Spleen (tissue), 11 donors: ENCODE measurements at regions not wholly inside any gene's neighbourhood (a gene's known extent, or its start where the extent isn't known, plus 50 kb on each side); places are given as distances from the start of the nearest gene placed in this dataset.
A peak's percentile ranks its signal among the peaks of the same experiment; 100 is the strongest.

Experiments used
- DNase-seq: peaks from one replicate; pipeline ENCODE4 v3.0.0-alpha.2; 2020
- H3K27ac ChIP-seq, 8 donors: fragments of 200-600 bp; sonication (generic) in 7 of 8; 1 replicate in 4 of 8; 2 replicates in 4 of 8; pipeline versions ENCODE4 v1.5.0 to v1.8.0; 2016 to 2021; ENCODE audit warnings: inconsistent platforms in 4 of 8, mild to moderate bottlenecking in 4 of 8, moderate library complexity in 1 of 8
- H3K27me3 ChIP-seq, 7 donors: fragments of 200-600 bp; sonication (generic) in 6 of 7; replicated peaks in 1 of 7; 1 replicate in 4 of 7; 2 replicates in 3 of 7; pipeline versions ENCODE4 v1.5.0 to v1.8.0; 2016 to 2021; ENCODE audit warnings: inconsistent platforms in 3 of 7, mild to moderate bottlenecking in 1 of 7
- H3K36me3 ChIP-seq, 6 donors: fragments of 200-600 bp; sonication (generic) in 5 of 6; 1 replicate in 4 of 6; 2 replicates in 2 of 6; pipeline versions ENCODE4 v1.5.0 to v1.8.0; 2016 to 2021; ENCODE audit warnings: inconsistent platforms in 2 of 6
- H3K4me1 ChIP-seq, 6 donors: fragments of 200-600 bp; sonication (generic) in 5 of 6; 1 replicate in 3 of 6; 2 replicates in 3 of 6; pipeline versions ENCODE4 v1.5.0 to v1.8.0; 2016 to 2021; ENCODE audit warnings: inconsistent platforms in 3 of 6
- H3K4me3 ChIP-seq, 8 donors: fragments of 200-600 bp; sonication (generic) in 7 of 8; 1 replicate in 4 of 8; 2 replicates in 4 of 8; pipeline versions ENCODE4 v1.5.0 to v1.8.0; 2016 to 2021; ENCODE audit warnings: inconsistent platforms in 4 of 8, mild to moderate bottlenecking in 4 of 8, moderate library complexity in 2 of 8
- H3K9me3 ChIP-seq, 8 donors: fragments of 200-600 bp; sonication (generic) in 7 of 8; 1 replicate in 4 of 8; 2 replicates in 4 of 8; pipeline versions ENCODE4 v1.5.0 to v1.8.0; 2016 to 2021; ENCODE audit warnings: inconsistent platforms in 4 of 8
- POLR2A ChIP-seq, 3 donors: fragments of 450-650 bp; IDR thresholded peaks; one replicate each; pipeline ENCODE4 v1.5.1; 2017; ENCODE audit warnings: antibody characterized with exemption in 3 of 3, mild to moderate bottlenecking in 1 of 3
- POLR2AphosphoS5 ChIP-seq, 3 donors: sonication (generic); formaldehyde crosslinking; IDR thresholded peaks; one replicate each; pipeline ENCODE4 v1.5.1; 2017; ENCODE audit warnings: antibody characterized with exemption in 3 of 3
- WGBS, 5 donors: extraction: QIAGEN DNeasy Blood & Tissue Kit in 3 of 5; methylation state at CpG; one replicate each; pipeline versions ENCODE4 v1.1.5 to v1.1.7; 2013 to 2018; 5-methylcytosine and 5-hydroxymethylcytosine counted together
- intact Hi-C: fragments of 100-400 bp; cut with DNase I; formaldehyde crosslinking; loops from one replicate; pipeline ENCODE4 v1.15.0; 2023; ENCODE audit warnings: low total_unique reads
- TF ChIP-seq, protein P1 (sequence below), 11 experiments: fragments of 200-600 bp in 7 of 11; fragments of 450-650 bp in 4 of 11; sonication (generic) in 4 of 11; IDR thresholded peaks in 8 of 11; conservative IDR thresholded peaks in 3 of 11; 1 replicate in 7 of 11; 2 replicates in 4 of 11; pipeline versions ENCODE4 v1.4.0 to v1.8.0; 2016 to 2021; ENCODE audit warnings: antibody characterized with exemption in 11 of 11, inconsistent platforms in 4 of 11, mild to moderate bottlenecking in 1 of 11
- donor health status: healthy with polysubstance abuse.
- donor health status: DM: no; HTN: no; CAD: no; lungs with moderate emphysema.
- donor health status: DM: no; HTN: no; CAD: no.
- donor health status: Bipolar disorder and iron deficiency.
- donor health status: healthy.
- donor health status: DM: no; HTN: no; CAD: no.
- donor health status: DM: yes; HTN: yes; CAD: no.

DNA sequence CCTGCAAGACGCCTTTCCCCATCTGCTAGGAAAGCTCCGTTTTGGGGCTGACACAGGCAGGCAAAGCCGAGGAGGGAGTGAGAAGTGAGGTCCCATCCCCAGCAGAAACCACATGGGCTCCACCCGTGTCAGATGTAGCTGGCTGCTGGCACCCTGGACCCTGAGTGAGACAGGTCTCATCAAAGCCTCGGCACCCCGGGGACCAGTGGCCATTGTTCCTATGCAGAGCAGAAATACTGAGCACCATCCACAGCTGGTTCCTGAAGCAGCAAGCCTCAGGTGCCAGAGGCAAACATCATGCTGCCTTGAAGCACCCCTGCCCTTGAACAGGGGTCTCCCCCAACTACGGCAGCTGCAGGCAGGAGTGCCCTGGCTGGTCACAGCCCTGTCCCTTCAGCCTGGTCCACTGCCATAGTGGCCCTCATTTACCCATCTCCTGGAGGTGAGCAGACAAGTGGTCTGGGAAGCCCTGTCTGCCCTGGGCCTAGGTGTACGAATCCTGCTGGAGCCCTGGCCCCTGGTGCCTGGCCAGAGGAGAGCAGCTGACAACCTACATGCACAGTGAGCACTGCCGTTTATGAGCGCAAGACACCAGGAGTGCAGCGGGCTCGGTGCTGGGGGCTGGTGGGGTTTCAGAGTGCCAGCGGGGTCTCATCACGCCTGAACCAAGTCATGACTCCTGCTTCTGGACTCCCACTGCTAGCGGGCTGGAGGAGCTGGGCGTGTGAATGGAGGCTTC, 289.8 kb upstream of the RTL1 start:
- intact Hi-C loops, result no loop called here
- Histone ChIP-seq H3K27me3 (peaks cover 0 to 10% (median 0%) of the 10 kb centered on the region in 7 donors), H3K36me3 (no peaks in the 10 kb centered on the region), H3K27ac (no peak overlapping the region), H3K4me1 (no peaks in the 10 kb centered on the region), H3K9me3 (no peaks in the 10 kb centered on the region), H3K4me3 (no peak overlapping the region)
- peak; percentile 65 for DNase-seq
- TF ChIP-seq, protein P1, sequence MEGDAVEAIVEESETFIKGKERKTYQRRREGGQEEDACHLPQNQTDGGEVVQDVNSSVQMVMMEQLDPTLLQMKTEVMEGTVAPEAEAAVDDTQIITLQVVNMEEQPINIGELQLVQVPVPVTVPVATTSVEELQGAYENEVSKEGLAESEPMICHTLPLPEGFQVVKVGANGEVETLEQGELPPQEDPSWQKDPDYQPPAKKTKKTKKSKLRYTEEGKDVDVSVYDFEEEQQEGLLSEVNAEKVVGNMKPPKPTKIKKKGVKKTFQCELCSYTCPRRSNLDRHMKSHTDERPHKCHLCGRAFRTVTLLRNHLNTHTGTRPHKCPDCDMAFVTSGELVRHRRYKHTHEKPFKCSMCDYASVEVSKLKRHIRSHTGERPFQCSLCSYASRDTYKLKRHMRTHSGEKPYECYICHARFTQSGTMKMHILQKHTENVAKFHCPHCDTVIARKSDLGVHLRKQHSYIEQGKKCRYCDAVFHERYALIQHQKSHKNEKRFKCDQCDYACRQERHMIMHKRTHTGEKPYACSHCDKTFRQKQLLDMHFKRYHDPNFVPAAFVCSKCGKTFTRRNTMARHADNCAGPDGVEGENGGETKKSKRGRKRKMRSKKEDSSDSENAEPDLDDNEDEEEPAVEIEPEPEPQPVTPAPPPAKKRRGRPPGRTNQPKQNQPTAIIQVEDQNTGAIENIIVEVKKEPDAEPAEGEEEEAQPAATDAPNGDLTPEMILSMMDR (IDR thresholded peaks at IDR 0.05 in 8 of 11, conservative IDR thresholded peaks at IDR 0.05 in 3 of 11), result no peak
- TF ChIP-seq POLR2AphosphoS5 (IDR thresholded peaks at IDR 0.05), result no peak
- no peak for TF ChIP-seq POLR2A (IDR thresholded peaks at IDR 0.05)
- WGBS, 5 donors, result 88 to 91% (median 91%) methylated on average over 10 to 16 of the region's 16 CpGs

DNA sequence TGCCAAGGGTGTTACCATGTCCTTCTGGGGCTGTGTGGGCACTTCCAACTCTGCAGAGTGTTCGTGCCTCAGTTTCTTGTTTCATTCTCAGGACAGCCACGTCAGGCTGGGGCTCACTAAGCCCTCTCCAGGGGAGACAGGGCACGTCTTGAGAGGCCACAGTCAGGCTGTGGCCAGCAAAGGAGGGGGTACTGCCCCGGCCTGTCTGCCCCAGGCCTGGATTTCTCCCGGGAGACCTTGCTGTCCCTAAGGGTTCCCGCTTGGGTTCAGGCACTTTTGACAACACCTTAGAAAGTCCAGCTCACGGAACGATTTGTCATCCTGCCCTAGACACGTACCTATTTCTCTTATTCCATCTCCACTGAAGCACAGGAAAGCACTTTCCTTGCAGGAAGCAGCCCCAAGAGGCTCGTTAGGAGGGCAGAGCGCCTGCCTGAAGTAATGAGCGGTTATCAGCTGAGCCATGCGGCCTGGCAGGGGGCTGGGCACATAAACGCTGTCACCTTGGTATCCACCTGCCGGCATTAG, 290.4 kb upstream of the RTL1 start:
- whole genome bisulfite sequencing, 5 donors, result 60 to 74% (median 73%) methylated on average over 11 to 15 of the region's 15 CpGs
- Histone ChIP-seq H3K9me3 (no peaks in the 10 kb centered on the region), H3K36me3 (no peaks in the 10 kb centered on the region), H3K4me3 (no peak overlapping the region), H3K4me1 (no peaks in the 10 kb centered on the region), H3K27ac (no peak overlapping the region), H3K27me3 (peaks cover 0 to 10% (median 0%) of the 10 kb centered on the region in 7 donors)
- intact Hi-C loops, result no loop called here
- peak; percentile 32 for DNase-seq
- no peak for TF ChIP-seq POLR2A (IDR thresholded peaks at IDR 0.05)
- no peak for TF ChIP-seq POLR2AphosphoS5 (IDR thresholded peaks at IDR 0.05)
- TF ChIP-seq, protein P1 (IDR thresholded peaks at IDR 0.05 in 8 of 11, conservative IDR thresholded peaks at IDR 0.05 in 3 of 11), result no peak

DNA sequence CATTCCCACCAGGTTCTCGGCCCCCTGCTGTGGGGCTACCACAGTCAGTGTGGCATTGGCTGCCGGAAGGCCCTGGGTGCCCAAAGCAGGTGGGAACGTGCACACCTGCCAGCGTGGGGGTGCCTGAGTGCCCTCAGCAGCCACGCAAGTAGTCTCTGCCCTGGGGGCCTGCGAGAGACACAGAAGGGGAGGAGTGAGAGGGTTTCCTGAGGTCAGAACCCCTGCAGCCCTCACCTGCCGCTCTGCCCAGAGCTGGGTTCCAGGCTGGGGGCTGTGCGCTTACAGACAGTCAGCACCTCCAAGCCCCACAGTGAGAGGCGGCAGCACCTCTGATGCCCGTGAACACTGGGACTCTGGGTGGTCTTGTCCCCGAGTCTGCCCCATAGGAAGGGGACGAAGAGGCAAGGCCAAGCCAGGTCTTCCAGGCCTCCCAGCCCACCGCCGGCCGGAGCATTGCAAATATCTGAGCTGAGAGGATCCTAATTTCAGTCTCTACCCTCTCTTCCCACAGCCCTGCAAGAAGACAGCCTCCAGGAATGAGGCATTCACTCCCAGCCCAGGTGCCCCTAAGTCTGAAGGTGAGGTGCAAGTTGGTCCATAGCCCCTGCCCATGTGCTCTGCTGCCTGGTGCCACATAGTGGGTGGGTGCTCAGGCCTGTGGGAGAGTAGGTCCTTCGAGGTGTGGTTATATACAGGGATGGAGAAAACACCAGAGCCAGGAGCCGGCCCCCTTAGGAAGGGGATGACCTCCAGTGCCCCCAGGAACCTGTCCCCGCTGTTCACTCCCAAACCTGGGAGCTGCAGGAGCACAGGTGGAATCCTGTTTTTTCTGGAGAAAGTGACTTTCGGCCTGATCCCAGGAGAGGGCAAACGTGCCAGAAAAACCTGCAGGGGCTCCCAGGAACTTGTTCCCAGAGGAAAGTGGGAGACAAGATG, 291.1 kb upstream of the RTL1 start:
- Histone ChIP-seq H3K4me3 (no peak overlapping the region), H3K27ac (no peak overlapping the region), H3K27me3 (peaks cover 0 to 10% (median 0%) of the 10 kb centered on the region in 7 donors), H3K9me3 (no peaks in the 10 kb centered on the region), H3K36me3 (no peaks in the 10 kb centered on the region), H3K4me1 (no peaks in the 10 kb centered on the region)
- DNase-seq, result peak; percentile 67
- 77 to 91% (median 83%) methylated on average over 10 to 20 of the region's 20 CpGs for WGBS, 5 donors
- intact Hi-C loops, result no loop called here
- TF ChIP-seq POLR2A (IDR thresholded peaks at IDR 0.05), result no peak
- no peak for TF ChIP-seq POLR2AphosphoS5 (IDR thresholded peaks at IDR 0.05)
- TF ChIP-seq, protein P1 (IDR thresholded peaks at IDR 0.05 in 8 of 11, conservative IDR thresholded peaks at IDR 0.05 in 3 of 11), result no peak
